BLaER1 treated with 17β-estradiol and CSF1 and Interleukin-3, amounts not matched to agents 10 nM and 100 nM (cell line): ENCODE measurements at regions not wholly inside any gene's neighbourhood (a gene's known extent, or its start where the extent isn't known, plus 50 kb on each side); places are given as distances from the start of the nearest gene placed in this dataset.

Source experiments
- H3K27ac ChIP-seq, 11 experiments: shearing (Covaris generic); formaldehyde crosslinking; 2 replicates each; pipeline ENCODE4 v1.8.1; 2022
- H3K27me3 ChIP-seq, 11 experiments: shearing (Covaris generic); formaldehyde crosslinking; 2 replicates each; pipeline ENCODE4 v1.8.1; 2022
- H3K36me3 ChIP-seq, 11 experiments: shearing (Covaris generic); formaldehyde crosslinking; 2 replicates each; pipeline ENCODE4 v1.8.1; 2022
- H3K4me1 ChIP-seq, 10 experiments: shearing (Covaris generic); formaldehyde crosslinking; 2 replicates each; pipeline ENCODE4 v1.8.1; 2022
- H3K4me2 ChIP-seq, 11 experiments: shearing (Covaris generic); formaldehyde crosslinking; 2 replicates each; pipeline ENCODE4 v1.8.1; 2022
- H3K4me3 ChIP-seq, 10 experiments: shearing (Covaris generic); formaldehyde crosslinking; 2 replicates each; pipeline ENCODE4 v1.8.1; 2022
- H3K9ac ChIP-seq, 11 experiments: shearing (Covaris generic); formaldehyde crosslinking; 2 replicates each; pipeline ENCODE4 v1.8.1; 2022
- H3K9me3 ChIP-seq, 11 experiments: shearing (Covaris generic); formaldehyde crosslinking; replicated peaks in 1 of 11; 2 replicates each; pipeline ENCODE4 v1.8.1; 2022
- H4K20me1 ChIP-seq, 11 experiments: shearing (Covaris generic); formaldehyde crosslinking; 2 replicates each; pipeline ENCODE4 v1.8.1; 2022
- Cebpa-rat ChIP-seq, 11 experiments: shearing (Covaris generic); IDR thresholded peaks; 2 replicates each; pipeline ENCODE4 v1.8.1; 2022

- H3K9me3 ChIP-seq: no peaks in the 10 kb centered on the region
- H3K27ac ChIP-seq: no peak overlapping the region
Measured at GRCh38 chrX:9196961-9197640, 163.2 kb upstream of the FAM9B start.

GRCh38 chrX:9204560-9204959 is 170.6 kb upstream of the FAM9B start:
- Histone ChIP-seq H3K4me2 (no peak overlapping the region), H3K9me3 (peaks cover 0 to 5% (median 0%) of the 10 kb centered on the region in 11 experiments; a peak in 1 of 22 replicates), H3K36me3 (no peaks in the 10 kb centered on the region), H3K4me3 (no peak overlapping the region), H3K4me1 (no peaks in the 10 kb centered on the region), H3K27ac (no peak overlapping the region), H3K27me3 (no peaks in the 10 kb centered on the region), H3K9ac (no peak overlapping the region), H4K20me1 (no peaks in the 10 kb centered on the region)
- TF ChIP-seq Cebpa-rat (IDR thresholded peaks at IDR 0.05): no peak

More at GRCh38 chrX:9196961-9197640, 163.2 kb upstream of the FAM9B start:
- no peak overlapping the region for H3K9ac ChIP-seq
- H3K4me2 ChIP-seq: no peak overlapping the region
- no peak overlapping the region for H3K4me3 ChIP-seq
- no peak for TF ChIP-seq Cebpa-rat (IDR thresholded peaks at IDR 0.05)
- H3K4me1 ChIP-seq: no peaks in the 10 kb centered on the region
- H4K20me1 ChIP-seq: no peaks in the 10 kb centered on the region
- H3K36me3 ChIP-seq: no peaks in the 10 kb centered on the region
- H3K27me3 ChIP-seq: no peaks in the 10 kb centered on the region

DNA sequence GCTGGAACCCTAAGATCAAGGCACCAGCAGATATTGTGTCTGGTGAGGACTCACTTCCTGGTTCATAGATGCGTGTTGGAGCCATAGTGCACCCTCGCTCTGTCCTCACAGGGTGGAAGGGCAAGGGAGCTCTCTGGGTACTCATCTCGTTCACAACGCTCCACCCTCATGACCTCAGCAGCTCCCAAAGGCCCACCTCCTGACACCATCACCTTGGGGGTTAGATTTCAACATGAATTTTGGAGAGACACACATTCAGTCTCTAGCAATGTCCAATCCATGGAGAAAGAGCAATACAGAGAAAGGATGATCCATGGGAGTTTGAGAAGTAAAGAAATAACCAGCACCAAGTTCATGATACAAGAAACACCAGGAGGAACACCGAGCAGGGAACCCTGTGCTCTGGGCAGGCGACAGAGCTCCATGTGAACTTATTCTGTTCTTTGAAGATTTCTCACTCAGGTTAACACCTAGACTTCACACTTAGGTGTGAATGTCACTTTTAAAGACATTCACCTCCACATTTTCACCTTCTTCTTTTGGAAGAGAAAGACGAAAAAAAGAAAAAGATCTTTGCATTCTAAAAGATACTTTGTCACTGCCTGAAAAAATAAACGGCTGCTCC is 171.8 kb upstream of the FAM9B start:
- TF ChIP-seq Cebpa-rat (IDR thresholded peaks at IDR 0.05): no peak
- Histone ChIP-seq H3K27ac (no peak overlapping the region), H3K4me3 (no peak overlapping the region), H3K9ac (no peak overlapping the region), H3K9me3 (peaks cover 0 to 5% (median 0%) of the 10 kb centered on the region in 11 experiments; a peak in 2 of 22 replicates), H3K4me2 (no peak overlapping the region), H4K20me1 (no peaks in the 10 kb centered on the region), H3K4me1 (no peaks in the 10 kb centered on the region), H3K36me3 (no peaks in the 10 kb centered on the region), H3K27me3 (no peaks in the 10 kb centered on the region)

DNA sequence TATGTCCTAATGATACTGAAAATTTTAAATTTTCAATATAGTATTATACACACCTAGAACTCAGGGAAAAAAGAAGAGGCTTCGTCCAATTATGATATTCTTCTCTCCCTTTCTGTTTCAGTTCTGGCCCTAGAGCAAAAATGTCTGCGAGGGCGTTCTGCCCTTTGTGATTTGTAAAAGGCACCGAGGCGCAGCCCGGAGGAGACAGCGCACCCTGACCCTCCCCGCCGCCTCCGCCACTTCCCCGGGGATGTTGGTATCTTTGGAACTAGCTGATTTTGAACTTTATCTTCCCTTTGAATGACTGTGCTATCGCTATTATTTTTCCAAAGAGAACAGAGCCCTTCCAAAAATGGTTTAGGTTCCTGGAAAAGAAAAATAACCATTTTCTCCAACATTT is 173.2 kb upstream of the FAM9B start:
- Histone ChIP-seq H3K27ac (no peak overlapping the region), H3K27me3 (no peaks in the 10 kb centered on the region), H3K4me1 (no peaks in the 10 kb centered on the region), H3K36me3 (no peaks in the 10 kb centered on the region), H3K9ac (no peak overlapping the region), H3K4me3 (no peak overlapping the region), H3K4me2 (no peak overlapping the region), H4K20me1 (no peaks in the 10 kb centered on the region), H3K9me3 (peaks cover 0 to 15% (median 0%) of the 10 kb centered on the region in 11 experiments; a peak in 8 of 22 replicates)
- TF ChIP-seq Cebpa-rat (IDR thresholded peaks at IDR 0.05): no peak

GRCh38 chrX:9211269-9211668 is 177.3 kb upstream of the FAM9B start:
- Histone ChIP-seq H3K36me3 (no peaks in the 10 kb centered on the region), H3K27ac (no peak overlapping the region), H3K4me1 (no peaks in the 10 kb centered on the region), H3K4me3 (no peak overlapping the region), H3K4me2 (no peak overlapping the region), H3K9ac (no peak overlapping the region), H4K20me1 (no peaks in the 10 kb centered on the region), H3K9me3 (peaks cover 0 to 40% (median 6%) of the 10 kb centered on the region in 11 experiments; a peak in 11 of 22 replicates), H3K27me3 (no peaks in the 10 kb centered on the region)
- TF ChIP-seq Cebpa-rat (IDR thresholded peaks at IDR 0.05): no peak

DNA sequence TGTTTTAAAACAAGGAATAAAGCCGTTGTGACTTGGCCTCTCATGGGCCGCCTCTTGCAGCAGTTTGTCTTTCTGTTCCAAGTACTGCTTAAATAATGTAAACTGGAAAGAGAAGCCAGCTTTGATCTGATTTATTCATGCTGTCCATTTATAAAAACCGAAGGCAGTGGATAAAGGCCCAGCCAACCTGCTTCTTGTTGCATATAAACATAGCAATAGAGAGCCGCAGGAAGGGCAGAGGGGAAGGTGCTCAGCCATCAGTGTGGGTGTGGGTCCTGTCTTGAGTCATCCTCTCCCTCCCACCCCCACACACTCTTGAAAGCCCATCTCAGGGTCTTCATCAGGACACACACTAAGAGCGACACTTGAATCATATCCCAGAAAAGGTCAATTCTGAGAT is 187.9 kb upstream of the FAM9B start:
- Histone ChIP-seq H3K27ac (no peak overlapping the region), H4K20me1 (no peaks in the 10 kb centered on the region), H3K9ac (no peak overlapping the region), H3K4me2 (no peak overlapping the region), H3K4me1 (no peaks in the 10 kb centered on the region), H3K9me3 (peaks cover 17 to 38% (median 25%) of the 10 kb centered on the region in 11 experiments), H3K27me3 (no peaks in the 10 kb centered on the region; a peak in 1 of 22 replicates), H3K36me3 (no peaks in the 10 kb centered on the region), H3K4me3 (no peak overlapping the region)
- no peak for TF ChIP-seq Cebpa-rat (IDR thresholded peaks at IDR 0.05)

DNA sequence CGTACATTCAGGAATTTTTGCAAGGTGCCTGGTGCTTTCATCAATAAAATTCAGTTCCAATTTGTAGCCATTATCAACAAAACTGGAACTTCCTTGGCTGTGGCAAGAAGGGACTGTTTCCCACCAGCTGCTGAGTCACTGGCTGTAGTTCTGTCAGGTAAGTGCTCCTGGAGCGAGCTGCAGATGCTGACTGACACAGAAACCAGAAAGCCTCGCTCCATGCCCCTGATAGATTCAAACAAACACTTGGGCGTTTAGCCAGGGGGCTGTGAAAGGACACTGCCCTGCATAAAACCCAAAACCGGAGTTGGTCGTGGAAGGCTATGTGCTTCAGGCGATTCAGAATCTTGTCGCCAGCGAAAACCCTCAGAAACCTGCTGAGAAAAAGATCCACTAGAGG is 188.4 kb upstream of the FAM9B start:
- Histone ChIP-seq H3K4me1 (no peaks in the 10 kb centered on the region), H3K9ac (no peak overlapping the region), H3K27me3 (no peaks in the 10 kb centered on the region; a peak in 1 of 22 replicates), H3K4me2 (no peak overlapping the region), H3K4me3 (no peak overlapping the region), H3K27ac (no peak overlapping the region), H3K36me3 (no peaks in the 10 kb centered on the region), H4K20me1 (no peaks in the 10 kb centered on the region), H3K9me3 (peaks cover 17 to 38% (median 25%) of the 10 kb centered on the region in 11 experiments)
- TF ChIP-seq Cebpa-rat (IDR thresholded peaks at IDR 0.05): no peak

DNA sequence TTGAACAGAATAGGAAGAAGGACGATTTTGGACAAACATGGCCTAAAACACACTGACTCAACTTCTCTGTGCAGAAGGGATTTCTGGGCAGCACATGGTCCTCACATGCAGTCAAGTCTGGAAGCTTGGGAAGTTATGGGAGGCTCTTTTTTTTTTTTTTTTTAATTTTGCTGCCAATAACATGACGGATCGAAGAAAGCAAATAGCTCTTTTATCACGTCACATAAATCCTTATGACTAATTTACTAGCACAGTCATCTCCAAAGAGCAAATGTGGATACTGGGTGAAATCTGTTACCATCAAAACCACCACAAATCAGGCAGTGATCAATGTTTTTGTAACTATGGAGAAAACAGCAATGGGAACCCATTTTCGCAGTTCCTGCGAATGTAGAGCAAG is 193.3 kb upstream of the FAM9B start:
- Histone ChIP-seq H3K27me3 (no peaks in the 10 kb centered on the region; a peak in 1 of 22 replicates), H3K4me1 (no peaks in the 10 kb centered on the region), H3K27ac (no peak overlapping the region), H3K9me3 (peaks cover 15 to 30% (median 20%) of the 10 kb centered on the region in 11 experiments), H3K4me3 (no peak overlapping the region), H3K4me2 (no peak overlapping the region), H3K36me3 (no peaks in the 10 kb centered on the region), H3K9ac (no peak overlapping the region), H4K20me1 (no peaks in the 10 kb centered on the region)
- TF ChIP-seq Cebpa-rat (IDR thresholded peaks at IDR 0.05): no peak

GRCh38 chrX:9231491-9231890 is 197.6 kb upstream of the FAM9B start:
- no peak overlapping the region for H3K4me2 ChIP-seq
- H4K20me1 ChIP-seq: no peaks in the 10 kb centered on the region
- no peak overlapping the region for H3K4me3 ChIP-seq
- H3K4me1 ChIP-seq: no peaks in the 10 kb centered on the region
- H3K27me3 ChIP-seq: no peaks in the 10 kb centered on the region
- H3K9ac ChIP-seq: no peak overlapping the region
- H3K27ac ChIP-seq: no peak overlapping the region
- H3K9me3 ChIP-seq: peaks cover 0 to 1% (median 0%) of the 10 kb centered on the region in 11 experiments; a peak in 1 of 22 replicates
- no peaks in the 10 kb centered on the region for H3K36me3 ChIP-seq
- TF ChIP-seq Cebpa-rat (IDR thresholded peaks at IDR 0.05): no peak

DNA sequence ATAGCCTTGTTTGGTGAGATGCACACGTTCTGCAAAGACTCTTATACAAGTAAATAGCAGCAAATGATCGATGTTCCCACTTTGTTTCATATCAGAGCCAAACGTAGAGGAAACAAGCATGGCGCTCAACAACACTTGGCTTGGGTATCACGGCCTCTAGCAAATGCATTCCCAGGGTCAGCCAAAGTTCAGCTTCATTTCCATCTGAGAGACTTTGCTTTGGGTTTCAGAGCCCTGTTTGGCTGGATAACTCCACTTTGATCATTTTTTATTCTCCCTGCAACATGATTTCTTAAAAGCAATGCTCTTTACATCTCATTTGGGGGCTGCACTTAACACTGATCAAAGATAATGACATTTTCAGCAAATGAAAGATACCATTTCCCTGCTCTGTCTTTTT is 199.2 kb upstream of the FAM9B start:
- Histone ChIP-seq H4K20me1 (no peaks in the 10 kb centered on the region), H3K4me1 (peaks cover 0 to 6% (median 5%) of the 10 kb centered on the region in 10 experiments; a peak in 6 of 20 replicates), H3K36me3 (no peaks in the 10 kb centered on the region), H3K4me3 (no peak overlapping the region), H3K9me3 (no peaks in the 10 kb centered on the region), H3K4me2 (no peak overlapping the region), H3K27me3 (no peaks in the 10 kb centered on the region), H3K27ac (no peak overlapping the region), H3K9ac (no peak overlapping the region)
- no peak for TF ChIP-seq Cebpa-rat (IDR thresholded peaks at IDR 0.05)
